GM19452 (cell line): ENCODE measurements at regions not wholly inside any gene's neighbourhood (a gene's known extent, or its start where the extent isn't known, plus 50 kb on each side); places are given as distances from the start of the nearest gene placed in this dataset.

Source experiments
- ATAC-seq: cut with Tn5 transposase; IDR thresholded peaks from one replicate; pipeline ENCODE4 v1.9.1; 2021; ENCODE audit not compliant: unreplicated experiment

DNA sequence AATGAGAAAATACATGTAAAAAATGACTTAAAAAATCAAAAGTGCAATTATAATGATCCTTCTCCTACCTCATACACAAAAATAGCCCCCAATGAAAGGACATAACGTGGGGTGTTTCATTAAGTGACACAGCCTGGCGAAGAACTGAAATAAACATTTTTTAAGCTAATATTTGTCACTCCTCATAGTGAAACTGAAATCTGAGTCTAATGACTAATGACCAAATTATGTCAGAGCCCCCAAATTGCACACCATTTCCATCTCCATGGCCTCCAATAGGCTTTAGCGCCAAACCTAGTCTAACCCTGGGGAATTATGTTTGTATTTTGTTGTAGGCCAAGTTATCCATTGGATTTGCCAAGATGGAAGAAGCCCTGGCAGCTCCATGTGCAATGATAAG lies 119.1 kb downstream of the WT1 start:
- no peak for ATAC-seq

DNA sequence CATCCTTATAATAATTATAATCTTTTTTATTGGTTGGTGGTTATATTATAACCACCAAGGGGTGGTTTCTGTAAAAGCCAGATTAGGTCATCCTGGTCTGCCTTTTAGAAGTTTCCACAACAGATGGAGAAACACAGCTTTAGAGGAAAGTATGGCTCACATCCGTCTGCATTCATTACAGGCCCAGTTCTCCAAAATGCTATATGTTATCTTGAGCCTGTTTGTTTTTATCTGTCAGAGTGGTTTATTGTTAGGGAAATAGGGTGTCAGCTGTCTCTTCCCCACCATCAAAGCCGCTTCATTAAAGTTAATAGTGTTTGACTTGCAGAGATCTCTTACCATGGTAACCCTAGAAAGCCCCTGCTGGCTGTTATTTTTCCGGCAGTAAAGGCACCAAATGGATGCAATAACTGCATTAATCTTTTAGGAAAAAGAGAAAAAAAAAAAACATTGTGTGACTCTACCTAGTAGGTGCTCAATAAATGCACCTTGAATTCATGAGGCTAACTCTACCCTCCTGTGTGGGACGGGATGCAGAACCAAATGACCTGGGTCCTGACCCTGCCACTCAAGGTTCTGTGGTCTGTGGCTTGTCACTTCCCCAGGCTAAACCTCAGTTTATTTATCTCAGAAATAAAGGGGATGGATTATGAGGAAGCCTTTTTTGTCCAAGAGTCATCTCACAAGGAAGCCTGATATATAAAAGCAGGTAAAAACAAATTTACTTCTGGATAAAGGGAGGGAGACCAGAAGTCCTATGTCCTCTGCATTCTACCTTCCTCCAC lies 118.3 kb downstream of the WT1 start:
- no peak for ATAC-seq

GRCh38 chr11:32317643-32318042 lies 117.7 kb downstream of the WT1 start:
- no peak for ATAC-seq

- ATAC-seq, result no peak
Observed at GRCh38 chr11:32318071-32319055, 117.0 kb downstream of the WT1 start.

DNA sequence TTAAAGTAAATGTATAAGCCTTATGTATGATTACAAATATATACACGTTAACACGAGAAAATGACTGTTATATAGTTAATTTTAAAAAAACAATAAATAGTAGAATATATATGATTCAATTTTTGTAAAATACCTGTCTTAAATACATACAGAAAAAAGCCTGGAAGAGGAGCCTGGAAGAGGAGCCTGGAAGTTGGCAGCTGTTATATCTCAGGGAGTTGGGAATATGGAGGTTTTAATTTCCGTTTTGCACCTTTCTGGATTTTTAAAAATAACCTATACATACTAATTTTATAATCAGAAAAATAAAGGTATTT lies 111.6 kb downstream of the WT1 start:
- ATAC-seq, result no peak

- ATAC-seq, result no peak
Observed at GRCh38 chr11:32325187-32325586, 110.2 kb downstream of the WT1 start.

DNA sequence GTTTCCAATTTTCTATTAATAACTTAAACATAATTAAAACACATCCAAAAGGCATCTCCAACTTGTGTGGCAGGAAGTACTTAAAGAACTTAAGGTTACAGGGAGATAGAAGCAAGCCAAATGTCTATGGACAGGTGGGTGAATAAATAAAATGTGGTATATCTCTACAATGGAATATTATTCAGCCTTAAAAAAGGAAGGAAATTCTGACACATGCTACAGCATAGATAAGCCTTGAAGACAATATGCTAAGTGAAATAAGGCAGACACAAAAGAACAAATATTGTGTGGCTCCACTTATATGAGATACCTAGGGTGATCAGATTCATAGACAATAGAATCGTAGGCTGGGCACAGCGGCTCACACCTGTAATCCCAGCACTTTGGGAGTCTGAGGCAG lies 109.6 kb downstream of the WT1 start:
- no peak for ATAC-seq

DNA sequence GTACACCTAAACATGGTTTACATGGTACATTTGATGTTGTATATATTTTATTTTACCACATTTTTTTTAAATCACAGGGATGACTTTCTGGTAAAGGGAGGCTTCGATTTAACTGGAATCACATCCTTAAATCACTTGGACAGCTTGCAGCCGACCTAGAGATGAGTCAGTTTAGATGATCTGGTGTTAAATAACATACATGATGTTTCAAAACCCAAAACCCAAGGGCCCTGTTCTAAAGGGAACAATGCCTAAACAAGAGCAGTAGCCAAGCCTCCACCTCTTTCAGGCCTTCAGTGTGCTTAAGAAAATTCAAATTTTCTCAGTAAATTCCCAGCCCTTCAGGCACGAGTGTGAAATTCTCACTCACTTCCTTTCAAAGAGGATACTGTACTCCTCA lies 108.8 kb downstream of the WT1 start:
- no peak for ATAC-seq

GRCh38 chr11:32328392-32328791 lies 106.9 kb downstream of the WT1 start:
- ATAC-seq, result no peak

DNA sequence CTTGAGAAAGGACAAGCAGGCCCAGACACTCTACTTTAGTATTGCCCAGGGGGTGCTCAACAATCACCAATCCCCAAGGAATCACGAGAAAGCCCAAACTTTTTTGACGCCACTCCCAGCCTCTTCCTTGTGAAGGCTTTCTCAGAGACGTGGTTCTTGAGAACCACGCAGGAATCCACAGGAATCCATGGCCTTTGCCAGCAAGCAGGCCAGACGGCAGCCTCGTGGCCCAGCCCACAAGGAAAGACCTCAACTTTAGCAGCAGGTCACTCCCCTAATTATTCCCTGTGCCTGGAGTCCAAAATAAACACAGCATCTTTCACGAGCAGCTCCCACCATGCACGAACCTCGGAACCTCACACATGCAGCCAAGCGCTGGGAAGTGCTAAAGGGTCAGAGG lies 104.2 kb downstream of the WT1 start:
- no peak for ATAC-seq

- no peak for ATAC-seq
Observed at GRCh38 chr11:32331792-32332191, 103.5 kb downstream of the WT1 start.

DNA sequence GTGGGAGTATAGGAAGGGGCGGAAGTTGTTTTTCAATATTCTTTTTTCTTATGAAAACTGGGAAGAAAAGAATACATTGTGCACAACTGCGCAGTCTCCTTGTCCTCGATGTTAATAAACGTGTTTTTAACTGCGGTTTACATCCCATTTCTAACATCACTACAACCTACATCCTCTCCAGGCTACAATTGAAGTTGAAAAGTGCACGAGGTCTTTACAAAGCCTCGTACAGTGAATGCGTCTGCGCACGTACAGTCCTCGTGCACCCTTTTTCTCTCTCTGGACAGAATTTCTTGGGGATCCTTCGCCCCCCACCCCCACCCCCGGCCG lies 102.4 kb downstream of the WT1 start:
- no peak for ATAC-seq

GRCh38 chr11:32333320-32333991 lies 101.9 kb downstream of the WT1 start:
- no peak for ATAC-seq

DNA sequence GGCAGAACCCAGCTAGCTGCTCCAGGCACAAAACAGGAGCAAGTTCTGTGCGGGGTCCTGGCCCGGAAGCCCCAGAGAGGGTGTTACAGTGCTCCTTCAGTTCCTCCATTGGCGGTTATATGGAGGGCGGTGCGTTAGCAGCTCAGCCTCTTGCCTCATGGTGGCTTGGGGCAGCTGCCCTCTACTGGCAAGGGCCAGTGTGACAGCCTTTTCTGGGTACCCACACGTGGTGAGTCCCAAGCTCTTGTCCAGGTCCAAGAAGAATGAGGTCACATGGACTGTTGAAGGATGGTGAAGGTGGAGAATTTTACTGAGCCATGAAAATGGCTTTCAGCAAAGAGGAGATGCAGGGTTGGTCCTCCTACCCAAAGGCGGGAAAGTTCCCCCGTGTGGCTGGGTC lies 100.5 kb downstream of the WT1 start:
- no peak for ATAC-seq
